ENCODE measurements at regions not wholly inside any gene's neighbourhood (a gene's known extent, or its start where the extent isn't known, plus 50 kb on each side); places are given as distances from the start of the nearest gene placed in this dataset.
A peak's percentile ranks its signal among the peaks of the same experiment; 100 is the strongest.

GRCh38 chr2:122851972-122852531, 1096.6 kb downstream of the TSN start:
- DNase-seq, result no peak

DNA sequence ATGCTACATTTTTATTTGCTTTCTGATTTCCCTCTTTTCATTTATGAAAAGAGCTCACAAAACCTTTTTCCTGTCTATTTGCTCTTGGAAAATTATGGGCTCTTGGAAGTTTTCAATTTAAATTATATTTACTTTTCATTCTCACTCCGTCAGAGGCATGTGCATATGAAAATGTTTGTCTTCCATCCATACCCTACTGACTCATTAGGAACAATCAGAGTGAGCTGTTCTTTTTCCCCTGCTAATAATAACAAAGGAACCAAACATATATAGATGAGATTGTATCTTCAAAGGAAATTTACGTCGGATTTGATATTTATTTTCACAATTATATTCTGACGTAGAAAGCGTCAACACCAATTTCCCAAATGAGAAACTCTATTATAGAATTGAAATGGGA, 1101.2 kb downstream of the TSN start:
- no peak for DNase-seq

DNA sequence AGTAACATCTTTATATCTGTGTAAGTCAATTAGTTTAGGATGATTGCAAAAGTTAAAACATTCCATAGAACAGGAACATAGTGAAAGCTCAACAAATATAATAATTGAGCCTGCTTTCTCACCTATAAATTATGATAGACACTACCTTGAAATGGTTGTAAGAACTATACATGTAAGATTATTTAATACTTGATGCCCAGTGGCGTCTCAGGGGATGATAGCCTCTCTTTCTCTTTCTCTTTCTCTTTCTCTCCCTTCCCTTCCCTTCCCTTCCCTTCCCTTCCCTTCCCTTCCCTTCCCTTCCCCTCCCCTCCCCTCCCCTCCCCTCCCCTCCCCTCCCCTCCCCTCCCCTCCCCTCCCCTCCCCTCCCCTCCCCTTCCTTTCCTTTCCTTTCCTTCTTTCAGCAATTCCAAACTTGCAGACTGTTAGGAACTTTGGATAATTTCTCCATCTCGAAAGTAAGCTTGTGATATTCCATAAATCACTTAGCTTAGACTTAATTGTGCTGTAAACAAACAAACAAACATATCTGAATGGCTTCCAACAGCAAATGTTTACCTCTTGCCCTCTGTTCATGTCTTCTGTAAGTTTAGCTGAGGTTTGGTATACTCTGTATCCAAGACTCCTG, 1102.7 kb downstream of the TSN start:
- no peak for DNase-seq

- no peak for DNase-seq
Measured at GRCh38 chr2:122858813-122859212, 1103.4 kb downstream of the TSN start.

GRCh38 chr2:122859260-122859659, 1103.8 kb downstream of the TSN start:
- no peak for DNase-seq

- DNase-seq, result peak; percentile 81
Measured at GRCh38 chr2:122863532-122863931, 1108.1 kb downstream of the TSN start.

DNA sequence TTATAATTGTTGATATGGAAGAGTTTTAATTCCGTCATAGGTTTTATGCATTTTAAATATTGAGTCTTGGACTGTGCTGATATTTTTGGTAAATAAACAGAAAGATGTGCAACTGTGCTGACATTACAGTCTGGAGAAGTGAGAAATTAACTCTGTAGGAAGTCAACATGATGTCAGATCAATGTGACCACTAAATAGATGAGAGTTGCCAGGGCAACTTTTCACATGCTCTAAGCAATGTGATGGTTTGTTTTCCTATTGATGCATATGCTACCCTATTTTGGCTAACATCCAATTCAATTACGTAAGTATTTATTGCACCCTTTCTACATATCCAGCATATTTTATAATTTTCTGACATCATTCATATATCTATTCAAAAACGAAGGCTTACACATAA, 1109.3 kb downstream of the TSN start:
- DNase-seq, result no peak

DNA sequence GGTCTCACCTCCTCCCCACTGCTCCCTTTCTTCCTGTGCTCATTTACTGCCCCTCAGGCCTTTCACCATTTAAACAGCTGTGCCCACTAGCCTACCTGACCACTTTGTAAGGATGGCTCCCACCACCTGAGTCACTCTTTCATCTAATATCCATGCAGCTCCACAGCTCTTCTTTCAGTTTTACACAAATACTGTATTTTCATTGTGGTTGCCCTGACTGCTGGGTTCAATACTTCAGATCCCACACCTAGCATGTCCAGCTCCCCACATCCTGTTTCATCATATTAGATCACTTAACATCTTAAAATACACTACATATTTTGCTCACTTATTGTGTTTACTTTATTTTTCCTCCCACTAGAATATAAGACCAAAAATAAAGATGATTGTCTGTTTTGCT, 1110.6 kb downstream of the TSN start:
- no peak for DNase-seq

GRCh38 chr2:122867941-122868340, 1112.5 kb downstream of the TSN start:
- no peak for DNase-seq

DNA sequence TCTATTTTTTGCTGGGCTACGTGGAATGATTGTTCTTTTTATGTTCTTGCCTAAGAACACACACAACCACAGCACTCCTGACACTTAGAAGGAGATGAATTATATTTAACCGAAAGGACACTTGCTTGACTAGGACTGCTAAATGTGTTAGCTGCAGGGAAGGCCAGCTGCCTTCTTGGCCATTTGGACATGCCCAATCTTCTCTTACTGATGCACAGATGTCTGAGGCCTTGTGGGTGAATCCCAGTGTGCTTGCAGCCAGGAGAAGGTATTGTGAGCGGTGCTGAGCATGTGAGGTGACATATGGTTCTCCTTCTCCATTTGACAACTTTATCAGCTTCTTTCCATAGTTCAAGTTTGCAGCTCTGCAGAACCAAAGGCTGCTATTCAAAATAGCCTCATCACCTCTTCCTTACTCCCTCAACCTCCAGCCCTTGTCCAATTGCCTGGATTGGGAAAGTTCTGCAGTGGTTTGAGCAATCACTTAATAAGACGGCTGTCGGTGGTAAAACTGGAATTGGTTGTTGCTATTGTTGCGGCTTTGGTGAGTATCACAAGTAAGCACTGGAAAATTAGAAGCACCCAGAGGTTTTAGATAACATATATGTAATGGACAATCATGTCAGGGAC, 1113.3 kb downstream of the TSN start:
- peak; percentile 5 for DNase-seq

- no peak for DNase-seq
Measured at GRCh38 chr2:122873951-122874350, 1118.5 kb downstream of the TSN start.

- DNase-seq, result no peak
Measured at GRCh38 chr2:122875091-122875865, 1119.8 kb downstream of the TSN start.

- no peak for DNase-seq
Measured at GRCh38 chr2:122883849-122884248, 1128.4 kb downstream of the TSN start.

DNA sequence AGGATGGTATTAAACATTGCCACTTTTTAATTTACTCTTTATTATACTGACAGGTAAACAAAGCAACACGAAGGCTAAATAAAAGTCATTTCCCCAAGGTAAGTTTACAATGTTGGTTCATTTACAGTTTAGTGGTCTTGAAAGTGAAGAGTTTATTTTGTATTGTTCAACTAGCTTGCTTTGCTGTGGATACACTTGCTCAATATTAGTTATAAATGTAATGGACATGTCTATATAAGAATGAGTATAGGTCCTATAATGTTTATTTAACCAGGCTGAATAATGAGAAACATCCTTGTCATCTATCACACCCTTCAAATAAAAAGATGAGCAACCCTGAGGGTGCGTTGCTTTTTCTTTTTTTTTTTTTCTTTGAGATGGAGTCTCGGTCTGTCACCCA, 1129.4 kb downstream of the TSN start:
- DNase-seq, result no peak

- DNase-seq, result no peak
Measured at GRCh38 chr2:122885436-122885835, 1130.0 kb downstream of the TSN start.

DNA sequence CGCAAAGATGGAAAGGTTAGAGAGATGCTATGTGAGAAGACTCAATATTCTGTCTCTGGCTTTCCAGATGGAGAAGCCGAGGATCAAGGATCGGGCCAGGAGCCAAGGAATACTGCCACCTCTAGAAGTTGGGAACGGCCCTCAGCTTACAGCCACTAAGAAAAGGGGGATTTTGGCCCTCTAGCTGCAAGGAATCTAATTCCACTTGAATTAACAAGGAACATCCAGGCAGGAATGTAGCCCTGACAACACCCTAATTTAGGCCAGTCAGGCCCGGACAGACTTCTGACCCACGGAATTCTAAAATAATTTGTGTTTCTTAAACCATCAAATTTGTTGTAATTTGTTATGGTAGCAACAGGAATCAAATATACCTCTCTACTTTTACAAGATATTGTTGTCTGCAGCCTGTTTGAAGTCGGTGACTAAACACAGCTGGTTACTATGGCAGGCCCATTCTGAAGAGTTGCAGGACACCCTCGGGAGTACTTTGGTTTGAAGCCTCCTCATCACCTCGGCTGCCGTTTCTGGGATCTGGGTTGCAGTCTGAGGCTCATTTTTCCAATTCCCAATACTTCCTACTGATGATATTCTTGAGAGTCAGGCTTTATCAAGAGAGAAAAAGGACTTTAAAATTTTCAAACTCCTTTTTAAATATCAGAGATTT, 1131.2 kb downstream of the TSN start:
- no peak for DNase-seq

- no peak for DNase-seq
Measured at GRCh38 chr2:122899614-122900013, 1125.5 kb upstream of the CNTNAP5 start.

DNA sequence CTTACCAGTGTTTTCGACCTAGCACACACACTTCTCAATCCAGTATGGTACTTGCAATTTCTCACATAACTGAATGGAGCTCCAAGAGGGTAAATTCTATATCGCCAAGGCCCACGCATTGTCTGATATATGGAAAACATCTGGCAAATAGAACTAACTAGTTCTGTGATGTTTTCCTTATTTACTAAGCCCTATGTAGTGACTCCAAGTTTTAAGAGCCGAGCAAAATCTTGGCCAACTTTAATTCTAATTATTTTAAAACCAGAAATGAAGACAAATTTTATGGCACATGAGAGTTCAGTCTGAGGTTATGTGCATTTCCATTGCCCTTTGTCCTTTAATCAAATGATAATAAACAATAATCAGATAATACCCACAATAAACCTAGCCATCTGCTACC, 1119.7 kb upstream of the CNTNAP5 start:
- DNase-seq, result no peak

DNA sequence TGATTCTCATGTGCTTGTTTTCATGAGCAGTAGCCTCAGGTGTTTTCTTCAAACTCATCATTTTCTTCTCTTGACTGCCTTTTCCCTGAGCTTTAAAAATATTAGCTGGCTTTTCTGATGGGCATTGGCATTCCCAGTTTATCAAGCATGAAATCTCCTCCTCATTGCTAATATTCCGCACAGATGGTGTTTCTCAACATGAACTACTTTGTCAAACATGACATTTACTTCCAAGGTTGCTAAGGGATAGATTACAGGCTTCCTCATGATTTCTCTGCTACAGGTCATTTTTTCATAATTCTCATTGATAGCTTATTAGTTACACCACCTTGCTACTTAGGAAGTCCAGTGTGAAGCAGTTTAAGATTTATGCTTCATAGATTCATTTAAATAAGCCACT, 1116.9 kb upstream of the CNTNAP5 start:
- DNase-seq, result no peak

DNA sequence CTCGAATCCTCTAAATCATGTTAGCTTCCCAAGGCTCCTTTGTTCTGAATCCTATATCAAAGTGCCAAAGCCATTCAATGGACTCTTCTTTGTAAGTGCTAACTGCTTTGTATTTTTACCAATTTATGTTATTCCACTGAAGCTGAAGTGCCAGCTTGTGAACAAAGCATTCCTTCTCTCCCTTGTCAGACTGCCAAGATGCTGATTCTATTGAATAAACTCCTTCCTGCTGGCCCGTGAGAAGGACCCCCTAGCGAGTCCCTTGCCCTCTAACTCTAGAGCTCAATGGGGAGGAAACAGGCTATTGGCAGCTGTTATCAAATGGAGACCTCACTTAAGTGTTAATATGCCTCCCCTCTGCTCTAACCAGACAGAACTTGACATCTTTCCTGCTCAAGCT, 1097.9 kb upstream of the CNTNAP5 start:
- no peak for DNase-seq

- DNase-seq, result no peak
Measured at GRCh38 chr2:122927710-122928557, 1097.2 kb upstream of the CNTNAP5 start.

DNA sequence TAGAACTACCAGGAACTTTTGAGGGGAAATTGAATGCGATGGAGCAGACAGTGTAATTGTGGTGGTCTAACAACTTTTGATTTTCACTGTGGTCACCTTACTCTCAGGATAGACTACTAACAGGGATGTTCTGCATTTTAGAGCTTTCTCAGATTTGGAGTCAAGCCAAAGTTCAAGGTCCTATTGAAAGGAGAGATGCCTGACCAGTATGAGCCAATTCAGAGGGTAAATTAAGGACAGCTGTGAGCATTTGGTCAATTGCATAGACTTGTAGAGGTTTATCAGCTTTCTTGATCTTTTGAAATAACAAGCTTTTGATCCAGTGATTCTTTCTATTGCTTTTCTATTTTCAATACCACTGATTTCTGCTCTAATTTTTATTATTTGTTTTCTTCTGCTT, 1095.7 kb upstream of the CNTNAP5 start:
- DNase-seq, result no peak
